BJ (cell line): ENCODE measurements at regions not wholly inside any gene's neighbourhood (a gene's known extent, or its start where the extent isn't known, plus 50 kb on each side); places are given as distances from the start of the nearest gene placed in this dataset.
"Not testable (repeated sequence)": the region's sequence is repeated elsewhere in the genome, so short reads cannot be mapped to it uniquely, and the experiment has no call there.

ENCODE experiments used
- CTCF ChIA-PET: fragments of 350-600 bp; formaldehyde crosslinking; extraction: SDS; loops from one replicate; lab custom pipeline; 2021; ENCODE audit warnings: antibody characterized with exemption, inconsistent platforms; lab: Yijun Ruan, JAX
- POLR2A ChIA-PET: fragments of 300-600 bp; sonication (Branson Sonifier 250); formaldehyde crosslinking; extraction: SDS; loops from one replicate; lab custom pipeline; 2021; ENCODE audit warnings: antibody characterized with exemption; lab: Charles Lee
- DNase-seq: peaks from one replicate; pipeline ENCODE4 v3.0.0-alpha.2; 2011; ENCODE audit warnings: low read depth
- H3K27me3 ChIP-seq: 2 replicates; pipeline ENCODE4 v1.6.0; 2011; ENCODE audit warnings: low read length; ENCODE audit not compliant: control insufficient read depth, insufficient read depth
- H3K36me3 ChIP-seq: 2 replicates; pipeline ENCODE4 v1.5.1; 2011; ENCODE audit warnings: low read length; ENCODE audit not compliant: control insufficient read depth, insufficient read depth
- H3K4me3 ChIP-seq: 2 replicates; pipeline ENCODE4 v1.5.1; 2011; ENCODE audit warnings: low read depth, mild to moderate bottlenecking, control low read depth, low read length
- CTCF ChIP-seq: IDR thresholded peaks from 2 replicates; pipeline ENCODE4 v1.5.1; 2011; ENCODE audit warnings: low read depth, mild to moderate bottlenecking, control low read depth, inconsistent platforms, low read length, moderate library complexity; ENCODE audit not compliant: insufficient read depth

DNA sequence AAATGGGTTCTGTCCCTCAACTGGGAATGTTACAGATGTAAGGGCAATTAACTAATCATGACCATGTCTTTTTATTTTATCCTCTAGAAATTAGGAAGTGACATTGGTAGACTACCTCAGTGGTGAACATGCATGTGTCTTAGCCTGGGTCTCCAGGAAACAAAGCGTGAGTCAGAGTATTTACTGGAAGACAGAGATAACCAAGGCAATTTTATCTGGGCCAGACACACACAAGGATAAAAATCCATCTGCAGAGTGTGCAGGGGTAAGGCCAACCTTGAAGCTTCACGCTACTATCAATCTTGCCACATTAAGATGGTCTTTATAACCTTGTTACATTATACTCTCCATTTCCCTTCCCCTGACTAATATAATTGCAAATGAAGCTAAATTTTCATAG, 487.5 kb downstream of the SUCLG1 start:
- H3K36me3 ChIP-seq, result no peaks in the 10 kb centered on the region
- CTCF ChIA-PET, result interaction anchor here (0.9 kb wide), 1 partner anchor 27 kb away, joined by 3 read pairs; no protein-coding TSS in a partner anchor
- no peak for TF ChIP-seq CTCF
- H3K27me3 ChIP-seq, result no peaks in the 10 kb centered on the region
- no peak for DNase-seq
- POLR2A ChIA-PET, result no interaction called here
- no peak overlapping the region for H3K4me3 ChIP-seq

- no peak for DNase-seq
- TF ChIP-seq CTCF, result no peak
- Histone ChIP-seq H3K36me3 (no peaks in the 10 kb centered on the region), H3K27me3 (no peaks in the 10 kb centered on the region), H3K4me3 (no peak overlapping the region)
- ChIA-PET CTCF (no interaction called here), POLR2A (no interaction called here)
Measured at GRCh38 chr2:83970217-83970929, 488.7 kb downstream of the SUCLG1 start.

GRCh38 chr2:83969085-83969484, 490.0 kb downstream of the SUCLG1 start:
- no peak for DNase-seq
- Histone ChIP-seq H3K36me3 (no peaks in the 10 kb centered on the region), H3K4me3 (no peak overlapping the region), H3K27me3 (no peaks in the 10 kb centered on the region)
- ChIA-PET POLR2A (no interaction called here), CTCF (no interaction called here)
- TF ChIP-seq CTCF, result no peak

GRCh38 chr2:83967854-83968253, 491.2 kb downstream of the SUCLG1 start:
- Histone ChIP-seq H3K27me3 (no peaks in the 10 kb centered on the region), H3K36me3 (no peaks in the 10 kb centered on the region), H3K4me3 (no peak overlapping the region)
- CTCF ChIA-PET, result no interaction called here
- POLR2A ChIA-PET, result no interaction called here
- TF ChIP-seq CTCF, result no peak
- no peak for DNase-seq

DNA sequence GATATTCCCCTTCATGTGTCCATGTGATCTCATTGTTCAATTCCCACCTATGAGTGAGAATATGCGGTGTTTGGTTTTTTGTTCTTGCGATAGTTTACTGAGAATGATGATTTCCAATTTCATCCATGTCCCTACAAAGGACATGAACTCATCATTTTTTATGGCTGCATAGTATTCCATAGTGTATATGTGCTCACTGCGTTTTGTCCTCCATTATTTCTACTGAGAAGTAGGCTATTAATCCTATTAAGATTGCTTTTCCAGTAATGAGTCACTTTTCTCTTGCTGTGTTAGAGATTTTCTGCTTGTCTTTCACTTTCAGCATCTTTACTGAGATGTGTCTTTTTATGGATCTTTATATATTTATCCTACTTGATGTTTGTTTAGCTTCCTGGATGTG, 492.1 kb downstream of the SUCLG1 start:
- CTCF ChIA-PET, H3K27me3 ChIP-seq, H3K36me3 ChIP-seq, H3K4me3 ChIP-seq, DNase-seq, POLR2A ChIA-PET: not testable (repeated sequence)

- no peak overlapping the region for H3K4me3 ChIP-seq
- ChIA-PET CTCF (no interaction called here), POLR2A (no interaction called here)
- no peaks in the 10 kb centered on the region for H3K27me3 ChIP-seq
- TF ChIP-seq CTCF, result no peak
- no peaks in the 10 kb centered on the region for H3K36me3 ChIP-seq
- DNase-seq, result no peak
Measured at GRCh38 chr2:83961512-83961911, 497.6 kb downstream of the SUCLG1 start.
